ENCODE measurements at regions not wholly inside any gene's neighbourhood (a gene's known extent, or its start where the extent isn't known, plus 50 kb on each side); places are given as distances from the start of the nearest gene placed in this dataset.

GRCh38 chr6:125489579-125490285 is 188.0 kb upstream of the HDDC2 start:
- DNase-seq (ENCODE audit: low read depth in 4 of 4, low spot score in 2 of 4) = no peak

- no peak for DNase-seq (ENCODE audit: low read depth in 4 of 4, low spot score in 2 of 4)
Measured at GRCh38 chr6:125491860-125492618, 190.3 kb upstream of the HDDC2 start.

GRCh38 chr6:125498606-125499005 is 196.8 kb upstream of the HDDC2 start:
- DNase-seq (ENCODE audit: low read depth in 4 of 4, low spot score in 2 of 4) = no peak

GRCh38 chr6:125499535-125499934 is 197.8 kb upstream of the HDDC2 start:
- no peak for DNase-seq (ENCODE audit: low read depth in 4 of 4, low spot score in 2 of 4)

GRCh38 chr6:125503181-125503580 is 201.4 kb upstream of the HDDC2 start:
- DNase-seq (ENCODE audit: low read depth in 4 of 4, low spot score in 2 of 4) = no peak

- DNase-seq (ENCODE audit: low read depth in 4 of 4, low spot score in 2 of 4) = peak in 1 of 4 donors; percentile 13
Measured at GRCh38 chr6:125507987-125508655, 206.4 kb upstream of the HDDC2 start.

GRCh38 chr6:125508793-125509192 is 207.0 kb upstream of the HDDC2 start:
- no peak for DNase-seq (ENCODE audit: low read depth in 4 of 4, low spot score in 2 of 4)

- no peak for DNase-seq (ENCODE audit: low read depth in 4 of 4, low spot score in 2 of 4)
Measured at GRCh38 chr6:125509477-125509876, 207.7 kb upstream of the HDDC2 start.

- no peak for DNase-seq (ENCODE audit: low read depth in 4 of 4, low spot score in 2 of 4)
Measured at GRCh38 chr6:125510405-125510804, 208.6 kb upstream of the HDDC2 start.

GRCh38 chr6:125511809-125512396 is 210.1 kb upstream of the HDDC2 start:
- DNase-seq (ENCODE audit: low read depth in 4 of 4, low spot score in 2 of 4) = no peak

GRCh38 chr6:125512621-125513020 is 210.9 kb upstream of the HDDC2 start:
- no peak for DNase-seq (ENCODE audit: low read depth in 4 of 4, low spot score in 2 of 4)

GRCh38 chr6:125513978-125514377 is 212.2 kb upstream of the HDDC2 start:
- DNase-seq (ENCODE audit: low read depth in 4 of 4, low spot score in 2 of 4) = no peak

- no peak for DNase-seq (ENCODE audit: low read depth in 4 of 4, low spot score in 2 of 4)
Measured at GRCh38 chr6:125516644-125517043, 214.9 kb upstream of the HDDC2 start.

- no peak for DNase-seq (ENCODE audit: low read depth in 4 of 4, low spot score in 2 of 4)
Measured at GRCh38 chr6:125519367-125519766, 217.6 kb upstream of the HDDC2 start.

- no peak for DNase-seq (ENCODE audit: low read depth in 4 of 4, low spot score in 2 of 4)
Measured at GRCh38 chr6:125524356-125524755, 222.6 kb upstream of the HDDC2 start.

GRCh38 chr6:125526007-125526720 is 223.3 kb upstream of the HEY2 start:
- DNase-seq (ENCODE audit: low read depth in 4 of 4, low spot score in 2 of 4) = no peak

- DNase-seq (ENCODE audit: low read depth in 4 of 4, low spot score in 2 of 4) = no peak
Measured at GRCh38 chr6:125528621-125529041, 220.8 kb upstream of the HEY2 start.

GRCh38 chr6:125529061-125529460 is 220.4 kb upstream of the HEY2 start:
- no peak for DNase-seq (ENCODE audit: low read depth in 4 of 4, low spot score in 2 of 4)

- no peak for DNase-seq (ENCODE audit: low read depth in 4 of 4, low spot score in 2 of 4)
Measured at GRCh38 chr6:125533710-125534397, 215.6 kb upstream of the HEY2 start.
